ENCODE measurements at regions not wholly inside any gene's neighbourhood (a gene's known extent, or its start where the extent isn't known, plus 50 kb on each side); places are given as distances from the start of the nearest gene placed in this dataset.

DNA sequence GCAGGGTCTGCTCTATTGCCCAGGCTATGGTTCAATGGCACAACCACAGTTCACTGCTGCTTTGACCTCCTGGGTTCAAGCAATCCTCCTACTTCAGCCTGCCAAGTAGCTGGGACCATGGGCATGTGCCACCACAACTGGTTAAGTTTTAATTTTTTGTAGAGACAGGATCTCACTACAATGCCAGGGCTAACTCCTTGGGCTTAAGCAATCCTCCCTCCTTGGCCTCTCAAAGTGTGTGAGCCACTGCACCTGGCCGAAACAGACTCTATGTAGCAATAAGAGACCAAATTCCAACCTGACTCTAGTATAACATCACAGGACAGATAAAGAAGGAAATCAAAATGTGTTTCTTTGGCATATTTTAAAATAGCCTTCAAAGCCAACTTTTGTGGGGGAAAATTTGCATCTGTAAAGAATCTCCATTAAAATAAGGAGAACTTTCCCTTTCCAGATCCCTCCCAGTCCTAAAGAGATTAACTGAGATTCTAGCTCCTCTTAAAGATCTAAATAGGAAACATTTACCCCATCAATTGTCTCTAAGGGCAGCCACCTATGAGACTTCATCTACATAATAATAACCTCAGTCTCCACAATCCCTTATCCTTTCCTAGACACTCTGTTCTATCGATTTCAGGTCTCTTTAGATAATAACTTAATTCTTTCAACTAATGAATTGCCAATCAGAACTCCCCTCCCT is 94.7 kb upstream of the PLCB4 start:
- Mint-ChIP-seq H3K36me3 (no peaks in the 10 kb centered on the region), H3K4me3 (no peak overlapping the region), H3K27ac (no peak overlapping the region), H3K27me3 (ENCODE audit: low read depth) (no peaks in the 10 kb centered on the region), H3K4me1 (peaks cover 2% of the 10 kb centered on the region), H3K9me3 (no peaks in the 10 kb centered on the region)
- TF ChIP-seq CTCF (IDR thresholded peaks at IDR 0.05; ENCODE audit: unreplicated experiment), result no peak
- DNase-seq (ENCODE audit: low spot score in 2 of 2, unreplicated experiment in 2 of 2), result no peak

- Mint-ChIP-seq H3K27me3 (ENCODE audit: low read depth) (no peaks in the 10 kb centered on the region), H3K36me3 (no peaks in the 10 kb centered on the region), H3K9me3 (no peaks in the 10 kb centered on the region), H3K4me3 (no peak overlapping the region), H3K4me1 (no peaks in the 10 kb centered on the region), H3K27ac (no peak overlapping the region)
- no peak for TF ChIP-seq CTCF (IDR thresholded peaks at IDR 0.05; ENCODE audit: unreplicated experiment)
- DNase-seq (ENCODE audit: low spot score in 2 of 2, unreplicated experiment in 2 of 2), result no peak
Measured at GRCh38 chr20:8981482-8981881, 87.4 kb upstream of the PLCB4 start.

DNA sequence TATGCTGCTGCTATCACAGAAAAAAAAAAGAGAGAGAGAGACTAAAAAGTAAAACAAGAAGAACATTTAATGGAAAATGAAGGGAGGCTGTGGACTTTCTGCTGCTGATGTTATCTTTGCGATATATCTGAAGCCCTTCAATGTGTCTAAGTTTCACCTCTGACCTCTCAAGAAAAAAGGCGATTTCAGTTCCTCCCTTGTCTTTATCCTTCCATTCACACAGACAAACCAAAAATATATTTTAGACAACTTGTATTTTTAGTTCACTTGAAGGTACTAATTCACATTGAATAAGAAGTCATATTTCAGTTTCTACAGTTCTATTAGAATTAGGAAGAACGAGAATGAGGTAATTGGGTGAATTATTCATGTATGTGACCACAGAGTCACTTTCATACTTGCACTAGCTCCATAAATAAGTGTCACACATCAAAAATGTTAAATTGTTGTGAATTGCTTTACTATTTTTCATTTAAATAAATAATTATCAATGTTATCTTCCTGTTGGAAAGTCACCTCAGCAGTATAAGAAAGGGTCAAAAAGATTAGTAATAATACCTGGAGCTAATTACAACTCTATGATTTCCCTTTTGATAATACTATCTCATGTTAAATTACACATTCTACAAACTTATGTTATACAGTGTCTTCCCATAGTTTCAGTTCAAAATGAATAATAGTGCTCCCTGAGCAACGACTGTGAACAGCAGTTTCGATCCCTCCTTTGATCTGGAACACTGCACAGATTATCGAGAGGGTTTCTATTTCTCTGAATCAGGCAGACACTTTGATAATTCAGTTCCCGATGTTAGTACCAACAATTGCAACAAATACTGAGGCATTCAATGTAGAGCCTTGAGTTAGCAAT is 85.2 kb upstream of the PLCB4 start:
- H3K36me3 Mint-ChIP-seq, result no peaks in the 10 kb centered on the region
- no peaks in the 10 kb centered on the region for H3K27me3 Mint-ChIP-seq (ENCODE audit: low read depth)
- no peak for DNase-seq (ENCODE audit: low spot score in 2 of 2, unreplicated experiment in 2 of 2)
- no peak overlapping the region for H3K4me3 Mint-ChIP-seq
- no peak overlapping the region for H3K27ac Mint-ChIP-seq
- no peaks in the 10 kb centered on the region for H3K4me1 Mint-ChIP-seq
- H3K9me3 Mint-ChIP-seq, result no peaks in the 10 kb centered on the region
- TF ChIP-seq CTCF (IDR thresholded peaks at IDR 0.05; ENCODE audit: unreplicated experiment), result no peak

GRCh38 chr20:8986631-8987030 is 82.3 kb upstream of the PLCB4 start:
- Mint-ChIP-seq H3K27ac (no peak overlapping the region), H3K4me3 (no peak overlapping the region), H3K9me3 (no peaks in the 10 kb centered on the region), H3K36me3 (no peaks in the 10 kb centered on the region), H3K4me1 (no peaks in the 10 kb centered on the region), H3K27me3 (ENCODE audit: low read depth) (no peaks in the 10 kb centered on the region)
- TF ChIP-seq CTCF (IDR thresholded peaks at IDR 0.05; ENCODE audit: unreplicated experiment), result no peak
- DNase-seq (ENCODE audit: low spot score in 2 of 2, unreplicated experiment in 2 of 2), result no peak

- Mint-ChIP-seq H3K27me3 (ENCODE audit: low read depth) (no peaks in the 10 kb centered on the region), H3K4me1 (no peaks in the 10 kb centered on the region), H3K36me3 (no peaks in the 10 kb centered on the region), H3K9me3 (peaks cover 7% of the 10 kb centered on the region), H3K4me3 (no peak overlapping the region), H3K27ac (no peak overlapping the region)
- DNase-seq (ENCODE audit: low spot score in 2 of 2, unreplicated experiment in 2 of 2), result no peak
- no peak for TF ChIP-seq CTCF (IDR thresholded peaks at IDR 0.05; ENCODE audit: unreplicated experiment)
Measured at GRCh38 chr20:8990770-8991169, 78.1 kb upstream of the PLCB4 start.
